Limb (tissue), 2 donors: ENCODE measurements at regions not wholly inside any gene's neighbourhood (a gene's known extent, or its start where the extent isn't known, plus 50 kb on each side); places are given as distances from the start of the nearest gene placed in this dataset.
"Not testable (repeated sequence)": the region's sequence is repeated elsewhere in the genome, so short reads cannot be mapped to it uniquely, and the experiment has no call there.

Source experiments
- DNase-seq, 2 donors: peaks; one replicate each; pipeline ENCODE4 v3.0.0-alpha.2; 2016; ENCODE audit errors: extremely low spot score in 2 of 2

DNA sequence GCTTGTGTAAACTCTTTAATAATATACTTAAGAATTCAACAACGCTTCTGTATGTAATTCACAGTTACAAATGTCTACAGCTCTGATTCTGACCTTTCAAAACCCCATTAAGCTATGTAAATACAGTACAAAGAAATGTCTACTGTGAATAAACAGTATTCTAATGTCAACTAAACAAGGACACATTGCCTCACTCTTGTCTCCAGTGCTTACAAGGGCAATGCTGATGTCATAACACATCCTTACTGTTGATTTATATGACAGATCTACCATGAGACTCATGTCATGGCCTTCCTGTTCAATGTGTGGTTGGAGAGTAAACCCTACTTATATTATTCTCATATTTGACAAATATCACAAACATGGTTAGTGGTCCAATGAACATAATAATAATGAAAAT lies 256.1 kb upstream of the ADGRL3 start:
- DNase-seq = no peak

GRCh38 chr4:60945641-60946040 lies 254.5 kb upstream of the ADGRL3 start:
- DNase-seq = no peak

DNA sequence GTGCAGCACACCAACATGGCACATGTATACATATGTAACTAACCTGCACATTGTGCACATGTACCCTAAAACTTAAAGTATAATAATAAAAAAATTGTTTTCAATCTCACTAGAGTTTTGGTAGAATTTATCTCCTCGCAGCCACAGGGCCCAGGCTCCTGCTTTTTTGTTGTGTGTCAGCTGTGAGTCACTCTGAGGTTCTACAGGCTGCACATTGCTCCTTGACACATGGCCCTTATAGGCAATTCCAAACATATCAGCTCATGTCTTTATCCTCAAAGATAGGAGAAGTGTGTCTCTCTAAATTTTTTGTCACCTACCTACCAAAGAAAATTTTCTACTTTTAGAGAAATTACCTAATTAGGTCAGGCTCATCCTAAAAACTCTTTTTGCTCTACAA lies 252.1 kb upstream of the ADGRL3 start:
- DNase-seq = no peak

GRCh38 chr4:60952921-60953320 lies 247.2 kb upstream of the ADGRL3 start:
- no peak for DNase-seq

GRCh38 chr4:60953826-60954225 lies 246.3 kb upstream of the ADGRL3 start:
- no peak for DNase-seq

GRCh38 chr4:60962286-60962685 lies 237.8 kb upstream of the ADGRL3 start:
- DNase-seq = no peak

DNA sequence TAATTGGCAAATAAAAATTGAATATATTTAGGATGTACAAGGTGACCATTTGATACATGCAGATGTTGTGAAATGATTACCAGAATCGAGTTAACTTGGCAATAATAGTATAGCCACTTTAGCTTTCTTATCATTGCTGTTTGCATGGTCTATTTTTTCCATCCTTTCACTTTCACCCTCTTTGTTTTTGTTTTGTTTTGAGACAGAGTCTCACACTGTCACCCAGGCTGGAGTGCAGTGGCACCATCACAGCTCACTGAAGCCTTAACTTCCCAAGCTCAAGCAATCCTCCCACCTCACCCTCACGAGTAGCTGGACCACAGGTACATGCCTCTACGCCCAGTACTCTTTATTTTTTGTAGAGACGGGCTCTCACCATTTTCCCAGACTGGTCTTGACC lies 218.6 kb upstream of the ADGRL3 start:
- no peak for DNase-seq

- DNase-seq = no peak
These were observed 211.0 kb upstream of the ADGRL3 start for GRCh38 chr4:60989141-60989540.

DNA sequence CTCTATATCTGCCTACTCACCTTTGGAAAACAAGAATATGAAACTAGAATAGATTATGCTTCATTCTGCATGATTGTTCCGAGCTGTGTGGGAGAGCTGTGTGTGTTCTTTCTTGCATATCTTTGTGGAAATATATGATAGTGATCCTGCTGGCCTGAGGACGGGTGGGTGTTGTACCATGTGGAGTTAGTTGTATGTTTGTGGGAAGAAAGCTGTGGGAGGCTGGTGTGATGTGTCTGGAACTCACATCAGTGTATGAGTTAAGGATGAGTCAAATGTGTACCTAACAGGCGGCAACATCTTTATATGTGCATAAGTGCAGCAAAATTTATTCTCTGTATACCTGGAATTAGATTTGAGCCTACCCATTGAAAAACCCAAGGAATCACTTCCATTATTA lies 208.1 kb upstream of the ADGRL3 start:
- DNase-seq = no peak

GRCh38 chr4:61003301-61003700 lies 196.8 kb upstream of the ADGRL3 start:
- DNase-seq = no peak

GRCh38 chr4:61004651-61005170 lies 195.4 kb upstream of the ADGRL3 start:
- no peak for DNase-seq

- DNase-seq = no peak
These were observed 189.1 kb upstream of the ADGRL3 start for GRCh38 chr4:61011051-61011450.

DNA sequence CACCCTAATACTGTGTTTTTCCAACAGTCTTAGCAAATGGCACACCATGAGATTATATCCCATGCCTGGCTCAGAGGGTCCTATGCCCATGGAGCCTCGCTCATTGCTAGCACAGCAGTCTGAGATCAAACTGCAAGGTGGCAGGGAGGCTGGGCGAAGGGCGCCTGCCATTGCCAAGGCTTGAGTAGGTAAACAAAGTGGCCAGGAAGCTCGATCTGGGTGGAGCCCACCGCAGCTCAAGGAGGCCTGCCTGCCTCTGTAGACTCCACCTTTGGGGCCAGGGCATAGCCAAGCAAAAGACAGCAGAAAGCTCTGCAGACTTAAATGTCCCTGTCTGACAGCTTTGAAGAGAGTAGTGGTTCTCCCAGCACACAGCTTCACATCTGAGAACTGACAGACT lies 188.2 kb upstream of the ADGRL3 start:
- not testable (repeated sequence) for DNase-seq

DNA sequence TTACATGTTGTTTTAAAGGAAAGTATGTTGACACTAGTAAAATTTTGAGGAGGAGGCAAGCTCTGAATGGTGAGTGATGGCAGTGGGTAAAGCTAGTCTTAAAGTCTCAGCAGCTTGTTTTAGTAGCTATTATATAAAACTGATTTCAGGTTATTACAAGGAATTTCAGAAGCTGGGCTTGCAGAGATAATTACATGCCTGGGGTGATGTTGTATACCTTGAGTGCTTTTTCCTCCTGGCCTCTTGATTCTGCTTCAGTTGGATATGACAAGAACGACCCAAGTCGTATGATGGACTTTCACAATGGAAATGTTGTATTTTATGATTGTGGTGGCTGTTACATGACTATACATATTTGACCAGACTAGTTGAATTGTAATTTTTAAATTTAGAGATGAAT lies 175.5 kb upstream of the ADGRL3 start:
- DNase-seq = no peak

DNA sequence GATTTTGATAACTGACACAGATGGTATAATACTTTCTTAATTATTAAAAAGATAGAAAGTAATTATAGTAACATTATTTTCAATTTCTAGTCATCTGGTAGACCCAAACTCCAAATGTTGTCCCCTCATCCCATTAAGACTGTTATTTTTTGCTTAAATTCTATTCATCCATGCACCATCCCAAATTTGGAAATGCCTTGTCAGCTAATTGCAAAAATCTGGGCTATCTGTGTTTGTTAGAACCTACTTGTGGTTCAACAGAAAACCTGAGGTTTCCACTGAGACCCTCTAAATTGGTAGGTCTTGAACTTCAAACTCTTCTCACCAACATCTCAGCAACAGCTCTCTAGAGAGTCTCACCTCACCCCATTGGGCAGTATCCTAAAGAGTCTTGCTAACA lies 172.2 kb upstream of the ADGRL3 start:
- DNase-seq = no peak

DNA sequence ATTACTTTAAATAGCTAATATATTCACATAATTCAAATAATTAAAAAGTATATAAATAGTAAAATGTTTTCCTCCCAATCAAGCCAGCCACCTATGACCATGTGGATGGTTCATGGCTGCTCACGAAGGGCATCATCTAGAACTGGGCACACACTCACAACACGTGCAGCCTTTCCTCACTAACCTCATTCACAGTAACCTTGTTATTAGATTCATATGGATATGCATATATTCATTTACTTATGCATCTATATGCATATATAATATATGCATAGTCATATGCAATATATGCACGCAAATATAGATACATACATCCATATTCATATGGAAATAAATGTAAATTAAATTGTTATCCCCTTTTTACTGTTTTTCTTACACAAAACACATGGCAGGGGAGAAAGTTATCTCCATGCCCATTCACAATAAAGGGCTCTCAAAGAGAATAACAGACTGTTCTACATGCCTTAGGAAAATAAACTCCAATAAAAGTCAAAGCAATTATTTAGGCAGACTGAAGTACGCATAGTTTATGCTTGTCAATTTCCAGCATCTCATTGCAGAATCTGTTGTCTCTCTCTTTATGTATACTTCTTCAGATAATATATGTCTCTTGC lies 163.9 kb upstream of the ADGRL3 start:
- no peak for DNase-seq

- no peak for DNase-seq
These were observed 158.6 kb upstream of the ADGRL3 start for GRCh38 chr4:61041527-61041926.

GRCh38 chr4:61044837-61045236 lies 155.3 kb upstream of the ADGRL3 start:
- DNase-seq = no peak

GRCh38 chr4:61049018-61049417 lies 151.1 kb upstream of the ADGRL3 start:
- no peak for DNase-seq

DNA sequence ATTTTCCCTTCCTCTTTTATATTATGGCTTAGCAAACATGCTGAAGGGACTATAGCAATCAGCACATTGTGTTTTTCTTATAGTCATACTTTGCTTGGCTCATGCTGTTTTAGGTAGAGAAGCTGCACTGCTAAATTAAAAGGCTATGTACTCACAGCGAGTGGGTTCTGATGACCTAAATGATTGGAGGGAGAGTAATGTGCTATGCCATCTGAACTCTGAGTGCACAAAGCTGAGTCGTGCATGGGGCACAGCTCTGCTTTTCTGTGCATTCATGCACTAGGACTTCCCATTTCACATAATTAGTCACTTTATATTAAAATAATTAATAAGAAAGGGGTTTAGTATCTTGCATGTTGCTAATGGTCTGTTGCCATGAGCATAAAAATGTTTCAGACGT lies 132.7 kb upstream of the ADGRL3 start:
- no peak for DNase-seq

DNA sequence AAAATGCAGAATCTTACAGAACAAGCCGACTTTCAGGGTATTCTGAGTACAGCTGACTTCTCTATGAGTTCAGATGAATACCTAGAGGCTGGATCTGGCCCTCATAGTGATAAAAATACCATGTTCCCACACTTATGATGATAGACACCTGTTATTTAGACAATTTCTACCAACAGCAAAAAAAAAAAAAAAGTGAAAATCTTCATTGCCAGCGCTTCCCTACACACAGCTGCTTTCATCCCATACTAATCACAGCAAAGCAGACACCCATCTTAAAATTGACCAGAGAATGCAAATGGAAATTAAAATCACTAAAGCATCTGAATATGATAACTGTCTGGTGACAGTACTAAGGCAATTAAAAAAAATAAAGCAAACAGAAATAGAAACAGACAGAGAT lies 132.1 kb upstream of the ADGRL3 start:
- no peak for DNase-seq

DNA sequence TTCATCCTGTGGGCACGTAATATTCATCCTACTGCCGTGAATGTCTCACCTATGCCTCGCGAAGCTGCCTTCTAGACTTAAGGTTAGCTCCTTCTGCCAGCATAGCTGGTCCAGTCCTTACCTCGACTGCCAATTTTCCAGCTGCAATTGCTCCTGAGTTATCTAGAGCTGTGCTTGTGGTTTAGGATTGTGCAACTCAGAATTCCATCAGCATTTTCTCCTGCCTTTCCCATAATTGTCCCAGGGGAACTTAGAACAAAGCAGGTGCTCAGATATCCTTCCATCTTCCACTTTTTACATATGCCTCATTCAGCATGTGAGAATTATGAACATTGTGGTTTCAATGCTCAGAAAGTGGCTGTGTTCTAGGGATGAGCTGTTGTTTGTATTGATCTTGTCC lies 131.4 kb upstream of the ADGRL3 start:
- no peak for DNase-seq

GRCh38 chr4:61070269-61070668 lies 129.9 kb upstream of the ADGRL3 start:
- DNase-seq = no peak

DNA sequence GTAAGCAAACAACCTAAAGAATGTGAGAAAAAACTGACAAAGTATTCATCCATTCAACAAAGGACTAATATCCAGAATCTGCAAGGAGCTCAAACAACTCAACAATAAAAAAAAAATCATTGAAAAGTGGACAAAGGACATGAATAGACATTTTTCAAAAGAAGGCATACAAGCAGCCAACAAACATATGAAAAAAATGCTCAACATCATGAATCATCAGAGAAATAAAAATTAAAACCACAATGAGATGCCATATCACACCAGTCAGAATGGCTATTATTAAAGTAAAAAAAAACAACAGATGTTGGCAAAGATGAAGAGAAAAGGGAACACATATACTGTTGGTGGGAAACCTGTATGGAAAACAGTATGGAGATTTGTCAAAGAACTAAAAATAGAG lies 120.7 kb upstream of the ADGRL3 start:
- DNase-seq = no peak
